ENCODE measurements at regions not wholly inside any gene's neighbourhood (a gene's known extent, or its start where the extent isn't known, plus 50 kb on each side); places are given as distances from the start of the nearest gene placed in this dataset.
"Not testable (repeated sequence)": the region's sequence is repeated elsewhere in the genome, so short reads cannot be mapped to it uniquely, and the experiment has no call there.

DNA sequence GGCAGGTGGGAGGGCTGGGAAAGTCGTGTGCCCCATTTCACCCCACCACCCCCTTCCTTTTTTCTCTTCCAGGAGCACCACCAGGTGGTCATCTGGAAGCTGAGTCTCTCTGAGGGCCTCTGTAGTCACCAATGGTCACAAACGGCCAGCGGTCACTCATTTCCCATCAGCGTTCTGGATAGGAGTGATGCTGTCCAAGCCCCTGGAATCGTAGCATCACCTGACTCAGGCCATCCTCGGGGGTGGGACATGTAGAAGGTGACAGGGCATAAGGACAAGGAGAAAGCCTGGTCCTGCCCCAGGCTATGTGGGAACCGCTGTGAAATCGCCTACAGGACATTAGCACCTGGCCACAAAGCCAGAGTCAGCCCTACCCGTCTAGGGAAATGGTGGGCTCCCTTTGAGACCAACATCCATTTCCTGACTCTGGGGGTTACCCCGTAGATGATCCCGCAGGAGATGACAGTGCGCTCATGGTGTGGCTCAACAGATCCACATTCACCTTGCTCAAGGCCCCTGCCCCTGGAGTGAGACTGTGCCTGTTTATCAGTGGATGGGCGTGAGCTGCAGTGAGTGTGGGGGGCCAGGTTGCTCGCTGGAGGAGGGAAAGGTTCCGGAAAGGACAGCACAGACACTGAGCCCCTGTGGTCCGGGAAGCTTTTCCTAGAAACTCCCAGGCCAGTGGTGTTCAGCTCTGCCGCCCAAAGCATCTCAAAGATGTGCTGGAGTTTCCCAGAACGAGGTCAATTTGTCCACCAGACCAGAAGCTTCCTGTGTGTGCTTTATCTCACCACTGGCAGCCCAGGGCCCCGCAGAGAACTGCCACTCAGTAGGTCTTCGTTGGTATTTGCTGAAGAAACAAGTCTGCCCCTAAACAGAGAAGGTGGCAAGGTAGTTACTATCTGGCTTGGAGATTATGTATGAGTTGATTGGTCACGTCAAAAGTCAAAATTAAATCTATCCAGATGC is 61.1 kb upstream of the UNC5A start:
- DNase-seq, result no peak

DNA sequence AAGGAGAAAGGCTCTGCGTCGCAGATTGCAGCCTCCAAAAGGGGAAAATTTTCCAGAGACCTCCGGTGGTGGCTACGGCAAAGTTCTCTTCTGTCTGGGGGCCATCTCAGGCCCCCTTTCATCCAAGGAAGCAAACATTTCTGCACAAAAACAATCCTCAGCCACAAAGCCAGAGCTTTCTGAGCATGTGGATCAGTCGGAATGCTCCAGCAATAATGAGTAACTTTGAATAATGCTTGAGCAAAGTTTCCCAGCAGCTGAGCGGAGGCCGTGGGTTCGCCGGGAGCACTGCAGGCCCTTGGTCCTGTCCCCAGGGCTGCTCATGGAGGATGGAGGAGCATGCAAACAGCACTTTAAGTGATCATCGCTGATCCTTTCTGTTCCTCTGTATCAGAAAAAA is 60.2 kb upstream of the UNC5A start:
- no peak for DNase-seq

DNA sequence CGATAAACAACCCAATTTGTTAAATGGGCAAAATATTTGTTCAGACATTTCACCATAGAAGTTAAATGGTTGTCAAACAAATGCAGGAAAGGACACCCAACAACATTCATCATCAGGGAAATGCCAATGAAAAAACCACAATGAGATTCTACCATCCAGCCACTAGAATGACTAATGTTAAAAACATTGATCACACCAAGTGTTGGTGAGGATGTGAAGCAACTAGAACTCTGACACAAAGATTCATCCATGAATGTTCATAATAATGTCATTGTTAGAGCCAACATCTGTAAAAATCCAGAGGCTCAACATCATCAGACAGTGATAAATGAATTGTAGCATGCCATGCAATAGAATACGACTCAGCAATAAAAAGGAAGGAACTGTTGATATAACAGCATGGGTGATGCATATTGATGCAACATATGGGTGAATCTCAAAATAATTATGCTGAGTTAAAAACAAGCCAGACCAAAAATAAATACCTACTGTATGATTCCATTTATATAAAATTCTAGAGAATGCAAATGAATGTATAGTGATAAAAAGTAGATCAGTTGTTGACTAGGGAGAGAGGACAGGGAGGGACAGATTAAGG is 55.9 kb upstream of the UNC5A start:
- no peak for DNase-seq

DNA sequence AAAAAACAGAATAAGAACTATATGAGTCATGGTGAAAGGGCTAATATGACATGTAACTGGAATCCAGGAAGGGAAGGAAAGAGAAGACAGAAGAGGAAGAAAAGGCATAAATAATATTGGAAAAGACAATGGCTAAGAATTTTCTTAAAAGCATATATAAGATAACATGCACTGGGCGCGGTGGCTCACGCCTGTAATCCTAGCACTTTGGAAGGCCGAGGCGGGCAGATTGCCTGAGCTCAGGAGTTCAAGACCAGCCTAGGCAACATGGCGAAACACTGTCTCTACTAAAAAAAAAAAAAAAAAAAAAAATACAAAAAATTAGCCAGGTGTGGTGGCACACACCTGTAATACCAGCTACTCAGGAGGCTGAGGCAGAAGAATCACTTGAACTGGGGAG is 54.8 kb upstream of the UNC5A start:
- not testable (repeated sequence) for DNase-seq

DNA sequence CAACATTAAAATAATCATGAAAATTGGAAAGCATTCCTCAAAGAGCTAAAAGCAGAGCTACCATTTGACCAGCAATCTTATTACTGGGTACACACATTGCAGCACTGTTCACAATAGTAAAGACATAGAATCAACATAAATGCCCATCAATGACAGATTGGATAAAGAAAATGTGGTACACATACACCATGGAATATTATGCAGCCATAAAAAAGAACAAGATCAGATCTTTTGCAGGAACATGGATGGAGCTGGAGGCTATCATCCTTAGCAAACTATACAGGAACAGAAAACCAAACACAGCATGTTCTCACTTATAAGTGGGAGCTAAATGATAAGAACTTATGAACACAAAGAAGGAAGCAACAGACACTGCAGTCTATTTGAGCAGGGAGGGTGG is 52.8 kb upstream of the UNC5A start:
- not testable (repeated sequence) for DNase-seq
